Stomach (tissue), 8 donors: ENCODE measurements at regions not wholly inside any gene's neighbourhood (a gene's known extent, or its start where the extent isn't known, plus 50 kb on each side); places are given as distances from the start of the nearest gene placed in this dataset.

Experiments
- DNase-seq, 2 donors: peaks; one replicate each; pipeline versions ENCODE4 v3.0.0 to v3.0.0-alpha.2; 2013 to 2019
- H3K27ac ChIP-seq, 5 donors: fragments of 200-600 bp in 4 of 5; sonication (generic) in 4 of 5; one replicate each; pipeline ENCODE4 v1.5.1; 2013 to 2019; ENCODE audit warnings: mild to moderate bottlenecking in 1 of 5, moderate library complexity in 1 of 5
- H3K27me3 ChIP-seq, 3 donors: fragments of 200-600 bp; sonication (generic); one replicate each; pipeline ENCODE4 v1.5.1; 2017 to 2019; ENCODE audit warnings: mixed run types in 1 of 3
- H3K36me3 ChIP-seq, 4 donors: fragments of 200-600 bp; sonication (generic); 1 replicate in 3 of 4; 2 replicates in 1 of 4; pipeline ENCODE4 v1.5.1; 2016 to 2019
- H3K4me1 ChIP-seq, 4 donors: fragments of 200-600 bp; sonication (generic); one replicate each; pipeline ENCODE4 v1.5.1; 2016 to 2019
- H3K4me3 ChIP-seq, 4 donors: fragments of 200-600 bp; sonication (generic) in 3 of 4; one replicate each; pipeline ENCODE4 v1.5.1; 2016 to 2019; ENCODE audit warnings: mild to moderate bottlenecking in 1 of 4
- H3K9me3 ChIP-seq, 4 donors: fragments of 200-600 bp; sonication (generic); one replicate each; pipeline ENCODE4 v1.5.1; 2016 to 2019
- EP300 ChIP-seq: sonication (generic); formaldehyde crosslinking; IDR thresholded peaks from one replicate; pipeline ENCODE4 v1.6.1; 2017; ENCODE audit warnings: antibody characterized with exemption
- POLR2A ChIP-seq, 4 donors: fragments of 450-650 bp; IDR thresholded peaks; one replicate each; pipeline ENCODE4 v1.6.1; 2016; ENCODE audit warnings: antibody characterized with exemption in 4 of 4, control low read depth in 2 of 4, mild to moderate bottlenecking in 1 of 4, moderate library complexity in 1 of 4
- POLR2AphosphoS5 ChIP-seq, 3 donors: sonication (generic); formaldehyde crosslinking; IDR thresholded peaks; one replicate each; pipeline ENCODE4 v1.6.1; 2016; ENCODE audit warnings: antibody characterized with exemption in 3 of 3
- WGBS, 5 donors: extraction: QIAGEN DNeasy Blood & Tissue Kit in 3 of 5; methylation state at CpG; one replicate each; pipeline versions ENCODE4 v1.1.5 to v1.1.7; 2013 to 2018; 5-methylcytosine and 5-hydroxymethylcytosine counted together
- intact Hi-C: fragments of 100-400 bp; cut with DNase I; formaldehyde crosslinking; loops from one replicate; pipeline ENCODE4 v1.15.1; 2023; ENCODE audit warnings: low total_unique reads
- TF ChIP-seq, protein P1 (sequence below), 7 experiments: fragments of 450-650 bp in 4 of 7; fragments of 200-600 bp in 3 of 7; sonication (generic) in 3 of 7; IDR thresholded peaks; one replicate each; pipeline ENCODE4 v1.5.1; 2016 to 2019; ENCODE audit warnings: antibody characterized with exemption in 7 of 7, control low read depth in 2 of 7, mild to moderate bottlenecking in 1 of 7
- donor health status: healthy with polysubstance abuse.
- donor health status: Bipolar disorder and iron deficiency.
- donor health status: healthy.

GRCh38 chr14:83021323-83021722 lies 1487.7 kb upstream of the SEL1L start:
- no peak overlapping the region for H3K27ac ChIP-seq
- intact Hi-C loops, result no loop called here
- no peaks in the 10 kb centered on the region for H3K9me3 ChIP-seq
- WGBS, 5 donors, result 89 to 99% (median 91%) methylated on average over 2 of the region's 2 CpGs
- no peaks in the 10 kb centered on the region for H3K27me3 ChIP-seq
- no peak for TF ChIP-seq POLR2AphosphoS5 (IDR thresholded peaks at IDR 0.05)
- no peak for TF ChIP-seq EP300
- TF ChIP-seq POLR2A (IDR thresholded peaks at IDR 0.05), result no peak
- TF ChIP-seq, protein P1, sequence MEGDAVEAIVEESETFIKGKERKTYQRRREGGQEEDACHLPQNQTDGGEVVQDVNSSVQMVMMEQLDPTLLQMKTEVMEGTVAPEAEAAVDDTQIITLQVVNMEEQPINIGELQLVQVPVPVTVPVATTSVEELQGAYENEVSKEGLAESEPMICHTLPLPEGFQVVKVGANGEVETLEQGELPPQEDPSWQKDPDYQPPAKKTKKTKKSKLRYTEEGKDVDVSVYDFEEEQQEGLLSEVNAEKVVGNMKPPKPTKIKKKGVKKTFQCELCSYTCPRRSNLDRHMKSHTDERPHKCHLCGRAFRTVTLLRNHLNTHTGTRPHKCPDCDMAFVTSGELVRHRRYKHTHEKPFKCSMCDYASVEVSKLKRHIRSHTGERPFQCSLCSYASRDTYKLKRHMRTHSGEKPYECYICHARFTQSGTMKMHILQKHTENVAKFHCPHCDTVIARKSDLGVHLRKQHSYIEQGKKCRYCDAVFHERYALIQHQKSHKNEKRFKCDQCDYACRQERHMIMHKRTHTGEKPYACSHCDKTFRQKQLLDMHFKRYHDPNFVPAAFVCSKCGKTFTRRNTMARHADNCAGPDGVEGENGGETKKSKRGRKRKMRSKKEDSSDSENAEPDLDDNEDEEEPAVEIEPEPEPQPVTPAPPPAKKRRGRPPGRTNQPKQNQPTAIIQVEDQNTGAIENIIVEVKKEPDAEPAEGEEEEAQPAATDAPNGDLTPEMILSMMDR (IDR thresholded peaks at IDR 0.05), result no peak
- no peaks in the 10 kb centered on the region for H3K4me1 ChIP-seq
- no peak overlapping the region for H3K4me3 ChIP-seq
- DNase-seq, result no peak
- H3K36me3 ChIP-seq, result no peaks in the 10 kb centered on the region

GRCh38 chr14:83023369-83023768 lies 1489.7 kb upstream of the SEL1L start:
- Histone ChIP-seq H3K4me3 (no peak overlapping the region), H3K27ac (no peak overlapping the region), H3K27me3 (no peaks in the 10 kb centered on the region), H3K9me3 (no peaks in the 10 kb centered on the region), H3K4me1 (no peaks in the 10 kb centered on the region), H3K36me3 (no peaks in the 10 kb centered on the region)
- intact Hi-C loops, result no loop called here
- TF ChIP-seq POLR2A (IDR thresholded peaks at IDR 0.05) (no peak), POLR2AphosphoS5 (IDR thresholded peaks at IDR 0.05) (no peak)
- DNase-seq, result no peak
- WGBS, 5 donors, result 84 to 94% (median 89%) methylated on average over 3 of the region's 3 CpGs

DNA sequence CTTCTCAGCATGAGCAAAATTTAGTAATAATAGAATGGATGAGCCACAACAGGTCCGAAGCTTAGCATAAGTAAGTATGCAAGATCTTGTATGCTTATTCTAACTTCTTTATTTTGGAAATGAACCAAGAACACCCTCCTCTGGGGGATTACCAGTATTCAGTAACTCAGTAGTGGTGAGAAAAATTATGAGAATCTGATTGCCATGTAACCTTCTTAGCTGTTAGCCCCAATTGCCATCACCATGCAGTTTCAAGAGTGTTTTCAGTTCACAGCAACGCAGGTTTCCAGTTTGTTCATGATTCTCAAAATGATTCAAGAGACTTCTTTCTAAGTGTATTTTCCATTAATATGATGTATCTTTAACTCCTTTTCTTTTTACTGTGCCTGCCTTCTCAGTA lies 1507.6 kb upstream of the SEL1L start:
- no peak overlapping the region for H3K4me3 ChIP-seq
- no peak overlapping the region for H3K27ac ChIP-seq
- TF ChIP-seq EP300, result no peak
- TF ChIP-seq, protein P1 (IDR thresholded peaks at IDR 0.05), result no peak
- TF ChIP-seq POLR2A (IDR thresholded peaks at IDR 0.05), result no peak
- TF ChIP-seq POLR2AphosphoS5 (IDR thresholded peaks at IDR 0.05), result no peak
- WGBS, 5 donors, result 58 to 90% (median 85%) methylated on average over 2 of the region's 2 CpGs
- H3K4me1 ChIP-seq, result no peaks in the 10 kb centered on the region
- intact Hi-C loops, result no loop called here
- DNase-seq, result no peak
- no peaks in the 10 kb centered on the region for H3K36me3 ChIP-seq
- no peaks in the 10 kb centered on the region for H3K27me3 ChIP-seq
- no peaks in the 10 kb centered on the region for H3K9me3 ChIP-seq

DNA sequence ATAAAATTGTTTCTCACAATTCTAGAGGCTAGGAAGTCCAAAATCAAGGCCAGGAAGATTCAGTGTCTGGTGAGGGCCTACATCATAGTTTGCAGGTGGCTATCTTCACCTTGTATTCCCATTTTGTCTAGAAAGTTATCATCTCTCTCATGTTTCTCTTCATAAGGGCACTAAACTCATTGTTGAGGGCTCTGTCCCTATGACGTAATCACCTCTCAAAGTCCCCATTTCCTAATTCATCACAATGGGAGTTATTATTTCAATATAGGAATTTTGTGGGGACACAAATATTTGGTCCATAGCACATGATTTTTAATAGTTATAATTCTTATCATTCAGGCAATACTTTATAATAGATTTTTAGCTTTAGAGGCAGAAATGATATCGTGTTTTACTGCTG lies 1509.2 kb upstream of the SEL1L start:
- Histone ChIP-seq H3K36me3 (no peaks in the 10 kb centered on the region), H3K4me1 (no peaks in the 10 kb centered on the region), H3K27me3 (no peaks in the 10 kb centered on the region), H3K4me3 (no peak overlapping the region), H3K27ac (no peak overlapping the region), H3K9me3 (no peaks in the 10 kb centered on the region)
- 45 to 96% (median 88%) methylated on average over 1 to 2 of the region's 2 CpGs for WGBS, 5 donors
- intact Hi-C loops, result no loop called here
- DNase-seq, result no peak
- TF ChIP-seq EP300, result no peak
- no peak for TF ChIP-seq POLR2A (IDR thresholded peaks at IDR 0.05)
- TF ChIP-seq POLR2AphosphoS5 (IDR thresholded peaks at IDR 0.05), result no peak

DNA sequence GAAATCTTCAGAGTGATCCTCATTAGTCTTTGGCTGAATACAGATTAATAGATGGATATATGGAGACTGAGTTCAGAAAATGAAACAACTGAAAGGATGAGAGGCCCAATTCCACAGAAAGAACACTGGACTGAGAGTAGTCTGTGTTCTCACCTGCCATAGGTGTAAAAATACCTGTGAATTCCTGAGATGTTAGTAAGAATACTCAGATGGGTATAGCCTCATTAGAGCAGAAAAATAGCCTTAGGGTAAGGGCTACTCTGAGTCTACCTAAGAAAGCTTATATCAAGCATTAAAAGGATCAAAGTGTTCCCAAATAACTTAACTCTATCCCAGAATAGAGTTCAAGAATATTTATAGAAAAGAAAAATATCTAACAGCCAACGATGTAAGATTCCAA lies 1510.3 kb upstream of the SEL1L start:
- no peaks in the 10 kb centered on the region for H3K4me1 ChIP-seq
- intact Hi-C loops, result no loop called here
- no peak overlapping the region for H3K4me3 ChIP-seq
- TF ChIP-seq, protein P1 (IDR thresholded peaks at IDR 0.05), result no peak
- no peak for TF ChIP-seq POLR2AphosphoS5 (IDR thresholded peaks at IDR 0.05)
- no peak for TF ChIP-seq POLR2A (IDR thresholded peaks at IDR 0.05)
- TF ChIP-seq EP300, result no peak
- no peaks in the 10 kb centered on the region for H3K9me3 ChIP-seq
- 56 to 92% (median 83%) methylated on average over 1 of the region's 1 CpG for WGBS, 5 donors
- DNase-seq, result no peak
- no peak overlapping the region for H3K27ac ChIP-seq
- H3K36me3 ChIP-seq, result no peaks in the 10 kb centered on the region
- no peaks in the 10 kb centered on the region for H3K27me3 ChIP-seq
